NCI-H2227 treated with DMSO at 0.1 percent for 48 hours (cell line): ENCODE measurements at regions not wholly inside any gene's neighbourhood (a gene's known extent, or its start where the extent isn't known, plus 50 kb on each side); places are given as distances from the start of the nearest gene placed in this dataset.

ENCODE experiments used
- DNase-seq: peaks from one replicate; lab custom pipeline; 2025; lab: John Stamatoyannopoulos, UW

DNA sequence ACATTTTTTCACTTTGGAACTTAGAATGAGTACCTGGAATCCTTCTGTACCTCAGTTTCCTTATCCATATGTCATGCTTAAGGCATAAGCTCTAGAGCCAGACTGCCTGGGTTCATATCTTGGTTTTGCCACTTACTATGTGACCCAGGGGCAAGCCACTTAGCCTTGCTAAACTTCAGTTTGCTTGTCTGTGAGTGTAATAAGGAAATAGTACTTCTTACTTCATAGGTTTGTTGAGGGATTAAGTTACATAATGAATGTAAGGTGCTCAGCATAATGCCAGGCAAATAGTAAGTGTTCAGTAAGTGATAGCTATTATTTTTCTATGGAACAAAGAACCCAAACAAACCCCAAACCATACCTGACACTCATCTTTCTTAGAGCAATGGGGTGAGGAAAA is 225.1 kb downstream of the BCAT1 start:
- DNase-seq = no peak

DNA sequence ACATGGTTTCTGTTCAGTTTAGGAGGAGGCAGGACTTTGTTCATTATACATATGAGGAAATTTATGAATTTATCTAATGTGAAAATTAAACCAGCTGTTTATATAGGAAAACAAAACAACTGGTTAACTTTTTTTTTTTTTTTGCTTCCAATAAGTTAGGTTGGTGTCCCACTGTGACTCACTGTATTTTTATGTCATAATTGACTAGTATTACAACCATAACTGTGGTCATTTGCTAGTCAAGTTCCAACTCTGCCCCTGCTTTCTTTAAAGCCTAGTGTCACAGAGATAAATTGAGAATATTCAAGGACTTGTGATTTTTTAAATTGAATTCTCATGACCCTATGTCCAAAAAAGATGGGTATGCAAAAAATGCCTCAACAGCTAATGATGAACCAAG is 227.7 kb downstream of the BCAT1 start:
- no peak for DNase-seq

DNA sequence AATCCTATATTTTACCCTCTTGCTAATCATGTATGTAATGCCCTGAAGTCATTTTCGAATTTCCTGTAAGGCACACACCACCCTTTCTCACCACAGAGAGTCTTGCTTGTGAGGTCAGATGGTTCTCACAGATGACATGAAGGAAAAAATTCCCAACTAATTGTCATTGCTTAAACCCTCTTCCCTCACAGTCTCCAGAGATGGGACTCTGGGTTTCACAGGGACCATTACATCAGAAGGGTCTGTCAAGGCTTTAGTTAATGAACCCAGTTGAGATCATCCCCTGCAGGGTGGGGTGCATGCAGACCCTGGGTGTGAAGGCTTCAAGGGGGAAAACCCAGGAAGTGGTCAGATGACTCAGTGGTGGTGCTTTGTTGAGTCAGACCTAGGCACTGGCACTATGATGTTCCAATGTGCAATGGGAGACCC is 229.6 kb downstream of the BCAT1 start:
- DNase-seq = no peak

DNA sequence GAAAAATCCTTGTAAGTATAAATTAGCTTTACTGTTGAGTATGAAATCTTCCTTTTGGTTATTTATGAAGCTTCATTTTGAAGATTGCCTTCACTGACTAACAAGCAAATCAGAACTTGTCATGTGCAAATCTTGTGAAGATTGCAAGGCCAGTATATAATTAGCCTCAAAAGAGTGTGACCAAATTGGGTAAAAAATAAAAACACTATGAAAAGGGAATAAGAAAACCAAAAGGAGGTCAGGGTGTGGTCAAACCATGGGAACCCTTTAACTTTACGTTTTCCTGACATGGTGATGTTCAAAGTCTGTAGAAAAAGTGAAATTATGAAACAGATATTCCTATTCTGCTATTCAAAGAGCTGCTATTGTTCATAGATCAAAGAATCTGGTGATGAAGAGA is 230.3 kb downstream of the BCAT1 start:
- no peak for DNase-seq

DNA sequence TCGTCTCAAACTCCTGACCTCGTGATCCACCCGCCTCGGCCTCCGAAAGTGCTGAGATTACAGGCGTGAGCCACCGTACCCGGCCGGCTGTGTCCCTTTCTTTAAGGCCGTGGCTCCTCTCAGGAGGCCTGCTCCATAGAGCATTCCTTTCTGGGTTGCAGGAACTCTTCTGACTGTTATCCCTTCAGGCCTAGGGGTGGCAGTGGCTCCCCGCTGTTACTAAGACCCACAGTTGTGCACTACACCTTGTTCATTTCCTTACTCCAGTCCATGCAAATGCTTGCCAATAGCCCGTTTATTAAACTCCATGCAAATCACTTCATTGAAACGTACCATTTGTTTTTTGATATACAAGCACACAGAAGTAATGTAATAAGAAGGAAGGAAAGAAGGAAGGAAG is 234.7 kb downstream of the BCAT1 start:
- no peak for DNase-seq

DNA sequence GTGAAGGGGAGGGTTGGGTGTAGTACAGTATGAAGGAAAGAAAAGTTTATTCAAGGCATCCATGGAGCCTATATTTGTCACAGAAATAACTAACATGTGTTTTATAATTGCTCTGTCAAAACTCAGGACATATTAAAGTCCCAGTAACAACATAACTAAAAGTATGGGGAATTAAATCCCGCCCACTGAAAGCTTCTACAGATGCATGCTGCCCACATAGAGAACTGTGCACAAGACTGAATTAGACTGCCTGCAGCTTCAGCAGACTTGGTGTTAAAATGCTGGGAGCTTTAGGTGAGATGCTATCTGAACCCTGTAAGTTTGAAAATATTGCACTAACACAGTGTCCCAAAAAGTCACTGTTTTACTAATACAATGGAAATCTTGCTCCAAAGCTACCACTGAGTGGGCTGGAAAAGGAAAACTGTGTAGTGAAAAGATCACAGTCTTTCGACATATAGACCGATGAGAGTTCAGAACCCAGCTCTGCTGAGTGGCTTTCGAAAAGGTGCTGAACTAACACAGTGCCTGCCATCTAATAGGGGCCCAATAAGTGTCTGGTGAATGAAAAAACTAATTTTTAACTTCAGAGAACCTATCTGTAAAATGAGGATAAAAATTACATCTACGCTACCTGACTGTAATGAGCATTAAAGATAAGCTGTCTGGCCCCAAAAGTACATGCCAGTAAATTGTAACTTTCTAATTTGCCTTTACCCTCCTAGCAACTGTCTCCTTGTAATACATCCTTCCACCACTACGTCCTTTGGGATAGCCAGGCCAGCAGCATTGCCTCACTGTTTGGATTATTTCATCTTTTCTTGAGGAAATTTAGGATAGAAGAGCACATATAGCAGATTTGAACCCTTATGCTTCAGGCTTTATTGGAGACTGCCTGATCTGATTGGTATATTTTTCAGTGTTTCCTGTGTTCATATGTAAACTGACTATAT is 237.6 kb downstream of the BCAT1 start:
- no peak for DNase-seq

DNA sequence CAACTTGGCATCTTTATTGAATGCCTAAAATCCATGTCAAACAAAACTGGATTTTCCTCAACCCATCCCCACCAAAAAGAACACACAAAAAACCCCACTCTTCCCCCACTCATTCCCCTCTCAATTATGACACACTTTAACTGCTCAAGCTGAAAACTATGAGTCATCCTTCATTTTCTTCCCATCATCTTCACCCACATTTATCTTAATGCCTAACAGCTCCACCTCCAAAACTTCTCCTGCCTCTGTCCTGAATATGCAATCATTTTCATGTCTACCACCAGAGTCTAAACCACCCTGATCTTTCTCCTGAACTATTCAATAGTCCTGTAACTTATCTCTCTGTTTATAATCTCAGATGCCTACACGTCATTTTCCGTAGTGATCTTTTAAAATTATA is 239.7 kb downstream of the BCAT1 start:
- DNase-seq = no peak

DNA sequence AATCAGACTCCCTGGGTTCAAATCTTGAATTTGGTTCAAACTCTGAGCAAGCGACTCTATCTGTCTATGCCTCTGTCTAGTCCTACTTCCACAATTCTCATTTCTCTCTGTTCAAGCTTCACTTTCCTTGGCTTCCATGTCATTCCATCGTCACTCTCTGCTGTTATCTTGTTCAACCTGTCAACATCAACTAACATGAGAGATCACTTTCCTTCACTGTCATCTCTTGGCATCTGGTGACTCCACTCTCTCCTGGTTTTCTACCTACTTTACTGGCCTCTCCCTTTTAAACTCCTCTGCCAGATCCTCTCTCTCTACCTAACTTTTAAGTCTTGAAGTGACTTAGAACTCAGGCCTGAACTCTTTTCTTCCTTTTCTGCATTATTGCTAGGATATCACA is 240.2 kb downstream of the BCAT1 start:
- no peak for DNase-seq

DNA sequence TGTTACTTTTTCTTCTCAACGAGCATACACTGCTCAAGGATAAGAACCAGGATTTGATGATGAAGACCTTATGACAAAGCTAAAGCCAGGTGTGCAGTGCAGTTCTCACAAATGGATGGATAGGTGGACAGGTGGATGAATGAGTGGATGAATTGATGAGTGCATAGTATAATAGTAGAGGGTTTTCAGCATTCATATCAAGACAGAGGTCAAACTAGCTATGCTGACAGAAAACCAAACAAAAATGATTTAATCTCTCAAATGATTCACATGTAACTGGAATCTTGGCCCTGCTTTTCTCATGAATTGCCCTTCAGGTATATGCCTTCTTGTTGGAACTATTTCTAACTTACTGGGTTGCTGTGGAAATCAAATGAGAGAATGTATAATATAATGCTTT is 240.9 kb downstream of the BCAT1 start:
- DNase-seq = no peak

DNA sequence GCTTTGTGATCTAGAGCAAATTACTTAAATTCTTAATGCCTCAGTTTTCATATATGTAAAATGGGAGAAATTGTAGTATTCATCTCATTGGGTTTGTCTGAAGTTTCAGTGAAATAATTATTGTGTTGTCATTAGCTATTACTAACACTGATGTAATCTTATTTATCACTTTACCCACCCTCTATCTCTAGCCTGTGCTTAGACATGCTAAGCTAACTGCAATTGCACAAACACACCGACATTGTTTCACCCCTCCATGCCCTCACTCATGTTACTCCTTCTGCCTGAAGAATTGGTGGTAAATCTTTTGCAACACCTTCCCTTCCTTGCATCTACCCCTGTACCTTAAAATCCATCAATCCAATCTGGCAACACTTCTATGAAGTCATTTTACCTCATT is 241.6 kb downstream of the BCAT1 start:
- DNase-seq = no peak

DNA sequence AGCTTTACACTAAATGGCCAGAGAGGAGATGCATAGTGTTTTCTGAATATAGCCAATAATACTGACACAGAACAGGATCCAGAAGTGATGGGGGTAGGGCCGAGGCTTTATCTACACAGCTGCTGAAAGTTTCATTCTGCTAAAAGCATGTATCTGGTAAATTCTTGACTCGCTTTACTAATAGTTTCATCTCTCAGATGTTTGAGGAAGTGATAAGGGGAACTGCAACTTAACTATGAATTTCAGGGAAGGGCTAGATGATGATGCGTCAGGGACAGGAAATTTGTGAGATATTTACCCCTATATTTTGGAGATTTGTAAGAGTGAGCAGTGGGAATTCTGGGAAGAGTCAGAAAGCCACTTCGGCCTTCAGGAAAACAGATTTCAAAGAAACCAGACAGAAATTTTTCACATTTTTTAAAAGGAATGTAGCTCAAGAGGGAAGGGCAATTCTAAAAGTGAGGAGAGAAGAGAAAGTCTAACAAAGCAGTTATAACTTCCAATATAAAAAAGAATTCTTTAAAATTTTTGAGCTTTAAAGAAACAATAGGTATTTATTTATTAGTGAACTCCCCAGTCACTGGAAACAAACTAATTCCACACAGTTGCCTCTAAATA is 243.1 kb downstream of the BCAT1 start:
- no peak for DNase-seq

DNA sequence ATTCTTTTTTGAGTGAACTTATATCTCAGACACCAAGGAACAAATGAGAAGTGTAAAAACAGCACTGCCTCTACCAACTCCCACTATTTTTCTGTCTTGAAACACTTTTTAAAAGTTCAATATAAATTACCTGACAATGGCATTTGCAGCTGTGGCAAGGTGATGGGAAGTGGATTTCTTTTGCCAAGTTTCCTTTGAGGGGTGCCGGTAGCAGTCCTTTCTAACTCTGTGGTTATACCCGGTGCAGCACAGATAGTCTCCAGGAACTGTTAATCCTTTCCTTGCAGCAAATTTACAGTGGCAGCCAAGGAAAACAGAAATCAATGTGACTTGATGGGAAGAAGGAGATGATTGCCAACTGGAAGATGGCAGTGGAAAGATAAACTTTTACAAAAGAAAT is 243.7 kb downstream of the BCAT1 start:
- no peak for DNase-seq

DNA sequence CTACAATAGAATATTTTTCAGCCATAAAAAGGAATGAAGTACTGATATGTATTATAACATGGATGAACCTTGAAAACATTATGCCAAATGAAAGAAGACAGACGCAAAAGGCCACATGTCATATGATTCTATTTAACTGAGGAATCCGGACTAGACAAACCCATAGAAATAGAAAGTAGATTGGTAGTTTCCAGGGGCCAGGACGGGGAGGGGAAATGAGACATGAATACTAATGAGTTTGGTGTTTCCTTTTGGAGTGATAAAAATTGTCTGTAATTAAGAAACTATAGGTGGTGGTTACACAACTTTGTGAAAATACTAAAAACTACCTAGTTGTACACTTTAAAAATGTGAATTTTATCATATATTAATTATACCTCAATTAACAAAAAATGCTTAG is 247.6 kb downstream of the BCAT1 start:
- DNase-seq = no peak

DNA sequence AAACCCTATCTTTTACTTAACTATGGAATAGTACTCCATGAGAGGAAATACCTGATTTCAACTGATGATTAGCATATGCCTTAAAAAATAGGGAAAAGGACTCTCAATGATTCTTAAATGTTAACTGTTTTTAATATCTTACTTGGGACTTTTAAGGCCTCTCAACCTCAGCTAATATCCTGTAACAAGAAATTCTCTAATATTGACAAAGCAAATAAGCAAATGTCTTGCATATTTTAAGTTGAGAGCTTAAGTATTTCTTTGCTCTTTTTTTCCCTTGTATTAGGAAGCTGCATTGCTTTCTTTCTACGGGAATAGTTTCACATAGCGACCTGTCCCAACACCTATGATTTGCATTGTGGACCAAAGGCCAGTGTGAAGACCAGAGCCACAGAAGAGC is 249.9 kb downstream of the BCAT1 start:
- no peak for DNase-seq

DNA sequence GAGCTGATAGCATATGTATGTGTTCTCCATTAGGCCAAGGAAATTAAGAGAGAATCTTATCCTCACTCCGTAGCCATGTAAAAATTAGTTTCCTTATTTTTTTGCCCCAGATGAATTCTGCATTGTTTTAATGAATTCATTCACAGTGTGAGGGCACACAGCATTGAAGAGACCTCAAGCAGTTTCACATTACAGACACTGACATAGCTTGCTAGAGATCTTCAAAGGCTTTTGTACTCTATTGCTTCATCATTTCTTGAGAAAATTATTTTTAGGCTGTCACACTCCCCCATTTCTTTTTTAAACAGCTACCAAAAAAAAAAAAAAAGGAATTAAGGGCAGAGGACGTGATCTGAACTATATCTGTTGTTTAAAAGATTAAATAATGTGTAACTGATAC is 251.1 kb downstream of the BCAT1 start:
- DNase-seq = no peak

DNA sequence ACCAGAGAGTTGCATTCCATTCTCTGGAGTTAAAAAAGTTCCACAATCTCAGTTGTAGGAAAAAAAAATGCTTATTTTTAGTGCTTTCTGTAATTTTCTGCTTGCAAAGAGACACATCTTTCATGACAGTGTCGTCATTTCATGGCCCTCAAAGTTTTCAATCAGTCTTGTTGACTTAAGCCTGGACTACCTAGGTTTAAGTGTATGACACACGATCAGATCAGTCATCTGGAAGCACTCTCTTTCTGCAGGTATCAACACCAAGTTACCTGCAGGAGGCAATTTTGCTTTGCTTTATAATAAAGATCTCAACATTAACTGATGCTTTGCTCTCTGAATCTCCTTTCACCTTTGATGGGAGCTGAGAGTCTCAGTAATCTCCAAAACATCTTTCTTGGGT is 251.6 kb downstream of the BCAT1 start:
- DNase-seq = no peak

DNA sequence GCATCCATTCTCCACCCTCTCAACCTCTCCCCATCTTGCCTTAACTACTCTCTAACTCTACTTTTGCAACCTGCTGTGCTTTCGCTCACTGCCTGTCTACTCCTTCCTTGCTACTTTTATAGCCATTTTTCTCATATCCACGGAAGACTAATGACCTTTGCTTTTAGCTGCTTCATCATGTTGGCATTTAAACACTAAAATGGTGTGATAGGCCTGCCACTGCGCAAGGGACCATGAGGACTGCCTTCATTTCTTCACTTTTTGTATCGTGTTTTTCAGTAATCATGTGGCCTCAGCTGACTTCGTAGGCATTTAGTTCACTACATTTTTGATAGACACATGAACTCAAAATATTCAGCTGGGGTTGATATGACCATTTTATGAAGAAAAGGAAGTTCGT is 252.1 kb downstream of the BCAT1 start:
- no peak for DNase-seq

DNA sequence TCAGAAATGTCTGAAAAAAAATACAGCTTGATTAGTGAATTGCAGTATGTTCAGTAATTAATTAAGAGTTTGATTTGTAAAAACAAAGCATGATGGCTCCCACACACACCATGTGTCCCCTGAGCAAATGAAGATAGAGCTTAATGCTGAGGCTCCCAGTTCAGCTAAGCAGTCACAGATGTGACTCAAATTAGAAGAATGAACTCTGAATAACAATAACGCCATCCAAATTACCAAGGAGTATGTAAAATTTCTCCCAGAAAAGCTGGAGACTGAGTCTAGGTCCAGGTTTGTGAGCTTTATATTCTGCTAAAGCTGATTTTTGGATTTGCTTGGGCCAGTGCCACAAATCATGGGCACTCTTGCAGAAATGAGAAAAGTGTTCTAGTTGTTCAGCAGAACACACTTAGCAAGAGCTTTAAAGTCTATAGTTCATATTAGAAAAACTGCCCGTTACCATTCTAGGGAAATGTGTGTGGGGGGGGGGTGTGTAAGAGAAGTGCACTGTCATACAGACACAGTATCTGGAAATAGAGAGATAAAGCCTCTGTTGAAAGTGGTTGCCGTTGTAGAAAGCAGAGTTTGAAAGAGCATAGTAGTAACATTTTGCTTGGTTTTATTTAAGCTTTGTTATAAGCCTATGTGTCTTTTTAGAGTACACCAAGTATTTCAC is 253.1 kb downstream of the BCAT1 start:
- no peak for DNase-seq

DNA sequence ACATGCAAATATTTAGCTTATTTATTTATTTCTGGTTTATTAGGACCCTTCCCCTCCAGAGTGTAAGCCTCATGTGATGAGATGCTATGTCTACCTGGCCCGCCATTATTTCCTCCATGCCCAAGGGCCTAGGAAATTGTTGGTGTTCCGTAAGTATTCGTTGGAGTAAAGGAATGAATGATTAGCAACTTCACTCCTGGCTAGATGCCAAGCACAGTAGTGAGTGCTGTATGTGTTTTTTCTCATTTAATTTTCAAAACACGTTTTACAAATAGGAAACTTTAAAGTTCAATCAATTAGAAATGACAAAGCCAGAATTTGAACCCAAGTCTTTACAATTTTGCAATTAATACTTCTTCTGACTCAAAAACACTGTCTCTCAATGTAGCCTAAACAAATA is 253.8 kb downstream of the BCAT1 start:
- DNase-seq = no peak

DNA sequence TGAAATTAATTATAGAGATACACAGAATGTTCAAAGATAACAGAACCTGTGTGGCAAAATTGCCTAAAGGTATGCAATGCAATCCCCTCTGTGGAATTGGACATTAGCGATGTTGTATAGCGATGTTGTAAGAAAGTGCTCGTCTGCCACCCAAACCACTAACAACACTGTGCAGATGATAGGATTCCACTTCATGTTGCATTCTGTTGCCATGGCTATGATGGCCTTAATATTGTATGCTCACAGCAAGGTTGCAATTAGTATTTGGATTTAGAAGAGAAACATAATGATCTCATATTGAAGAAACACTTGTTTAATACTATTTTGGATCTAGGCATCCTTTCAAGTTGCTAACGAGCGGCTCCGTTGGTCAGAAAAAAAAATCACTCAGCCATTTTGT is 260.3 kb downstream of the BCAT1 start:
- DNase-seq = no peak

DNA sequence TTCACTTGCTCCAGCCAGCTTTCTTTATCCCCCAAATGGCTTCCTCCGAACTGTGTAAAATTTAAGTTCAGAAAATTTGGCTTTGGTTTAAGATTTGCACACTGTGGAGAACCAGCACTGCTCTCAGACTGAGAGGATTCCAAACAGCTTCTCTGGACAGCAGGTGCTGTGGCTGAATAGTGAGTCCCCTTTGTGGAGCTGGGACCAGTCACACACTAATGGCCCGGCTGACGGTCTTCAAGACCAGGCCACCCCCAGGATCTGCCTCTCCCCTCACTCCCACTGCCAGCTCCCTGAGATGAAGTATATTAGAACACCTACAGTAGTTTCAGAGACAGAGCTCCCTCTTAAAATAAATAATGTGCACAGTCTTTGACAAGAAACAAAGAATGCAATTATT is 267.3 kb downstream of the BCAT1 start:
- DNase-seq = no peak

DNA sequence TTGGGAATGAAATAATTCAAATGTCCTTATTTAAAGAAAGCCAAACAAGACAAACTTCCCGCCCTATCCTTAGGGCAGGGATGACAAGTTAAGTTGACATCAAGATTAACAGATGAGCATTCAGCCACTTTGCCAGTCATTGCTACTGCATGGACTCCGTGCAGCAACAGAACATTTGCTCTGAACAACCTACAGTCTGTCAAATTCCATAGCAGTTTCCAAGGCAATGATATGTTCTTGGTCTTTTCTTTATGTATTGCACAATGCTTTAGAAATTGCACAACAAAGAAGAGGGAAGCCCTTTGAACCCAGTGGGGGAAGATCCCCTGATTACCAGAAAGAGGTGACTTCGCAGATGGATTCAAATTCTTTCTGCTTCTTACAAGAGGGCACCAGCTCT is 269.8 kb downstream of the BCAT1 start:
- no peak for DNase-seq

DNA sequence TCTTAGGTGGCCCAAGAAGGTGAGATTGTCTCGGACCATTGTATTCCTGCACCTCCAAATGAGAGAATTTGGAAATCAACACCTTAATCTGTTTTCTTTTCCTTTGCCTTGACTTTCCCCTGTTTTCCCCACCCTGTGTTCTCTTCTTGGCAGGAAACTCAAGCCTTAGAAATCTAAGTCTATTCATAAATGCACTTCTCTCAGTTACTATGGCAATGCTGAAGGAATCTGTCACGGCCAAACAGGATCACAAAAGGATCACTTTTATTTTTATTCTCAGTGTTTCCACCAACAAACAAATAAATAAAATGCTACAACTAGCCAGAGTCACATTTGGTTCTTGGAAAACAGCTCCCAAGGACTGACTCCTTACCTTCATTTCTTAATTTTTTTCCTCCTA is 270.5 kb downstream of the BCAT1 start:
- no peak for DNase-seq
